ENCODE measurements at regions not wholly inside any gene's neighbourhood (a gene's known extent, or its start where the extent isn't known, plus 50 kb on each side); places are given as distances from the start of the nearest gene placed in this dataset.
A peak's percentile ranks its signal among the peaks of the same experiment; 100 is the strongest.

- no peak for DNase-seq
These were observed 85.0 kb upstream of the SLC38A4 start for GRCh38 chr12:46910830-46911229.

GRCh38 chr12:46914336-46914735, 88.5 kb upstream of the SLC38A4 start:
- no peak for DNase-seq

- peak; percentile 25 for DNase-seq
These were observed 89.3 kb upstream of the SLC38A4 start for GRCh38 chr12:46915082-46915481.

- peak; percentile 91 for DNase-seq
These were observed 90.0 kb upstream of the SLC38A4 start for GRCh38 chr12:46915836-46916235.

- no peak for DNase-seq
These were observed 91.1 kb upstream of the SLC38A4 start for GRCh38 chr12:46916796-46917419.

- no peak for DNase-seq
These were observed 92.0 kb upstream of the SLC38A4 start for GRCh38 chr12:46917821-46918220.

GRCh38 chr12:46918631-46919030, 92.8 kb upstream of the SLC38A4 start:
- DNase-seq: no peak

- DNase-seq: peak; percentile 24
These were observed 94.0 kb upstream of the SLC38A4 start for GRCh38 chr12:46919666-46920400.

- peak; percentile 23 for DNase-seq
These were observed 94.7 kb upstream of the SLC38A4 start for GRCh38 chr12:46920499-46920898.

- no peak for DNase-seq
These were observed 95.4 kb upstream of the SLC38A4 start for GRCh38 chr12:46921048-46921763.

GRCh38 chr12:46921764-46922133, 96.0 kb upstream of the SLC38A4 start:
- DNase-seq: peak; percentile 85

GRCh38 chr12:46926526-46926925, 100.7 kb upstream of the SLC38A4 start:
- DNase-seq: no peak

GRCh38 chr12:46930101-46930500, 104.3 kb upstream of the SLC38A4 start:
- DNase-seq: no peak

- peak; percentile 55 for DNase-seq
These were observed 108.2 kb upstream of the SLC38A4 start for GRCh38 chr12:46933947-46934346.

- DNase-seq: no peak
These were observed 108.7 kb upstream of the SLC38A4 start for GRCh38 chr12:46934374-46935111.

GRCh38 chr12:46935271-46935847, 109.6 kb upstream of the SLC38A4 start:
- DNase-seq: no peak

GRCh38 chr12:46936042-46936441, 110.2 kb upstream of the SLC38A4 start:
- no peak for DNase-seq

- no peak for DNase-seq
These were observed 112.4 kb upstream of the SLC38A4 start for GRCh38 chr12:46938071-46938678.

- DNase-seq: no peak
These were observed 116.2 kb upstream of the SLC38A4 start for GRCh38 chr12:46941981-46942380.

GRCh38 chr12:46942579-46942978, 116.8 kb upstream of the SLC38A4 start:
- DNase-seq: no peak

GRCh38 chr12:46944088-46944487, 118.3 kb upstream of the SLC38A4 start:
- DNase-seq: no peak

- DNase-seq: no peak
These were observed 119.0 kb upstream of the SLC38A4 start for GRCh38 chr12:46944771-46945170.

Data from skin of body (tissue), 1 donor.